ENCODE measurements at regions not wholly inside any gene's neighbourhood (a gene's known extent, or its start where the extent isn't known, plus 50 kb on each side); places are given as distances from the start of the nearest gene placed in this dataset.

DNA sequence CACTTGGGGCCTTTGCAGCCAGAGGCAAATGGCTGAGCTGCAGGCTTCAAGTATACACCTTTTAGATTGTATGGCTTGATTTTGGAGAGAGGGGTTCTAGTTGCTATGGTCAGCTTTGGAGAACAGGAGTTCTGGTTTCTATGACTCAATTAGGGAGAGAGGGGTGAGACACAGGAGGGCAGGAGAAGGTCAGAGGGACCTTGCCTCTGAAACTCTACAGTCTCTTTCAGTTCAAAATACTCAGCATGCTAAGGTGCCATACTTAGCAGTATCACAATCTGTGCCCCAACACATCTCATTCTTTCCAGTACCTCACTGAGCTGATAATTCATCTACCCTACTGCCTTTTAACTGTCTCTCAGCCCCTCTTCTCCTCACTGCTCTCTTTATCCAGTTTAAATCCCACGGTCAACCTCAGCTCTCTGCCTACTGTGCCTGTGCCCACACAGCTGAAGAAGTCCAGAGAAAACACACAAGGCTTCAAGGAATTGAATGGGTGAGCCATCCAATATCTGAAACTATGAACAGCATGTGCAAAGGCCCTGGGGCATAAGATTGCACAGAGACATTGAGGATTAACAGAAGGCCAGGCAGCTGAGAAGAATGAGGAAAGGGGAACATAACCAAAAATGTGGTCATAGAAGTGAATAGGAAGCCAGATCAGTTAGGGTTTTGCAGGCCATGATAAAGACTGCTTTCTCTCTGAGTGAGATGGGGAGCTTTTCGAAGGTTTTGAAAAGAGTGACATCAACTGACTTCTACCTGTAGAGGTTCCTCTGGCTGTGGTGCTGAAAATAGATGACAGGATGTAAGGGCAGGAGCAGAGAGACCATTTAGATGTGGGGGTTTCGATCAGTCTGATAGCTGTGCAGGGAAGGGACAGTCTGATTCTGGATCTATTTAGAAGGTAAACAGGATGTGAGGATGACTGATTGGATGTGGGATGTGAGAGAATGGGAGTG lies 54.5 kb upstream of the C3orf80 start:
- H3K18ac ChIP-seq (ENCODE audit: low read depth, low read length): no peak overlapping the region
- H3K14ac ChIP-seq (replicated peaks; ENCODE audit: low read depth, low read length): no peak overlapping the region
- dilution Hi-C loops (cut with HindIII; ENCODE audit: low sequenced_read_pairs, unreplicated experiment) (no loop called here), in situ Hi-C loops (cut with MboI; ENCODE audit: low sequenced_read_pairs) (loop anchor here (25.0 kb wide), 1 partner anchor 283 kb away; no protein-coding TSS in a partner anchor), intact Hi-C loops (cut with micrococcal nuclease) (no loop called here)
- BruUV-seq (replicated peaks): no TSS peak
- H3K4ac ChIP-seq (ENCODE audit: low read depth, low read length): no peak overlapping the region
- no peak overlapping the region for H3K4me3 ChIP-seq (ENCODE audit: insufficient read depth, low read depth, low read length)
- H2BK5ac ChIP-seq (ENCODE audit: low read depth, low read length, poor library complexity, severe bottlenecking): no peak overlapping the region
- no peak for TF ChIP-seq CEBPB (IDR thresholded peaks at IDR 0.05; ENCODE audit: low read depth, low read length)
- TF ChIP-seq BHLHE40 (IDR thresholded peaks at IDR 0.05; ENCODE audit: low read depth, low read length): no peak
- TF ChIP-seq MAZ (IDR thresholded peaks at IDR 0.05; ENCODE audit: borderline replicate concordance, low read depth, low read length): no peak
- TF ChIP-seq, protein P1, sequence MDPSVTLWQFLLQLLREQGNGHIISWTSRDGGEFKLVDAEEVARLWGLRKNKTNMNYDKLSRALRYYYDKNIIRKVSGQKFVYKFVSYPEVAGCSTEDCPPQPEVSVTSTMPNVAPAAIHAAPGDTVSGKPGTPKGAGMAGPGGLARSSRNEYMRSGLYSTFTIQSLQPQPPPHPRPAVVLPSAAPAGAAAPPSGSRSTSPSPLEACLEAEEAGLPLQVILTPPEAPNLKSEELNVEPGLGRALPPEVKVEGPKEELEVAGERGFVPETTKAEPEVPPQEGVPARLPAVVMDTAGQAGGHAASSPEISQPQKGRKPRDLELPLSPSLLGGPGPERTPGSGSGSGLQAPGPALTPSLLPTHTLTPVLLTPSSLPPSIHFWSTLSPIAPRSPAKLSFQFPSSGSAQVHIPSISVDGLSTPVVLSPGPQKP (IDR thresholded peaks at IDR 0.05; ENCODE audit: borderline replicate concordance, low read depth, low read length): no peak
- TF ChIP-seq NFE2L2 (IDR thresholded peaks at IDR 0.05; ENCODE audit: low read depth, low read length): no peak
- H2BK15ac ChIP-seq (ENCODE audit: low read depth, low read length): peak overlapping the region; percentile 16; the same call in 1 of the 3 replicates
- no peaks in the 10 kb centered on the region; a peak in 1 of 4 replicates for H3K79me1 ChIP-seq (ENCODE audit: low read depth in 1 of 2, low read length in 2 of 2)
- no peak overlapping the region for H4K91ac ChIP-seq (ENCODE audit: insufficient read depth, low read depth, low read length)
- H2AK9ac ChIP-seq (replicated peaks; ENCODE audit: low read depth, low read length, poor library complexity): no peak overlapping the region
- no peak overlapping the region for H4K8ac ChIP-seq (ENCODE audit: low read depth in 2 of 2, low read length in 2 of 2)
- no peak overlapping the region for H3K23ac ChIP-seq (ENCODE audit: low read depth, low read length)
- ATAC-seq (ENCODE audit: low read depth): no peak
- H2BK120ac ChIP-seq (ENCODE audit: low read depth, low read length): no peak overlapping the region
- H2BK20ac ChIP-seq (ENCODE audit: low read depth, low read length): no peak overlapping the region
- H2AK5ac ChIP-seq (ENCODE audit: low read depth, low read length): no peak overlapping the region; the same call in 1 of the 2 replicates
- no peak overlapping the region for H4K5ac ChIP-seq (ENCODE audit: low read depth, low read length)
- H3K56ac ChIP-seq (ENCODE audit: extremely low read depth, insufficient read depth, low read length): no peak overlapping the region
- CTCF ChIA-PET: interaction anchor here (1.2 kb wide), 1 partner anchor 1018 kb away, joined by 3 read pairs; no protein-coding TSS in a partner anchor
- POLR2A ChIA-PET (ENCODE audit: unreplicated experiment): no interaction called here
- H4K20me1 ChIP-seq (ENCODE audit: insufficient read depth, low read length): no peaks in the 10 kb centered on the region
- H3K4me2 ChIP-seq (ENCODE audit: low read depth, low read length): no peak overlapping the region
- H3K4me1 ChIP-seq (ENCODE audit: control insufficient read depth, insufficient read depth, low read length): peaks cover 5% of the 10 kb centered on the region; the same call in 1 of the 2 replicates
- WGBS, 2 experiments (ENCODE audit: extremely low coverage in 2 of 2, insufficient read length in 1 of 2): 100% methylated on average over 1 of the region's 3 CpGs; no CpG with 5 or more reads in 1 of the 2 experiments
- DNase-seq: no peak
- H3K27me3 ChIP-seq (ENCODE audit: control insufficient read depth, insufficient read depth, low read length): no peaks in the 10 kb centered on the region
- no peaks in the 10 kb centered on the region for H3K9me3 ChIP-seq (ENCODE audit: control insufficient read depth, insufficient read depth, low read length)
- no peak overlapping the region for H3K9ac ChIP-seq (ENCODE audit: low read depth, low read length)
- H3K36me3 ChIP-seq (ENCODE audit: control insufficient read depth, insufficient read depth, low read length): no peaks in the 10 kb centered on the region
- peaks cover 5% of the 10 kb centered on the region; the same call in 1 of the 2 replicates for H3K9me1 ChIP-seq (ENCODE audit: insufficient read depth, low read length)
- H2AFZ ChIP-seq (replicated peaks; ENCODE audit: low read length, poor library complexity): no peak overlapping the region
- H3K27ac ChIP-seq (ENCODE audit: insufficient read depth, low read length): no peak overlapping the region

All from IMR-90 (cell line).